GM21576 (cell line): ENCODE measurements at regions not wholly inside any gene's neighbourhood (a gene's known extent, or its start where the extent isn't known, plus 50 kb on each side); places are given as distances from the start of the nearest gene placed in this dataset.

Source experiments
- ATAC-seq: cut with Tn5 transposase; IDR thresholded peaks from one replicate; pipeline ENCODE4 v1.9.1; 2021; ENCODE audit warnings: mild to moderate bottlenecking, moderate library complexity; ENCODE audit not compliant: unreplicated experiment

- ATAC-seq, result no peak
Observed at GRCh38 chr3:18648159-18648558, 223.0 kb upstream of the SATB1 start.

GRCh38 chr3:18645619-18646018, 220.5 kb upstream of the SATB1 start:
- ATAC-seq, result no peak

GRCh38 chr3:18643281-18643680, 218.1 kb upstream of the SATB1 start:
- no peak for ATAC-seq

GRCh38 chr3:18641916-18642315, 216.8 kb upstream of the SATB1 start:
- ATAC-seq, result no peak

- no peak for ATAC-seq
Observed at GRCh38 chr3:18635215-18635614, 210.1 kb upstream of the SATB1 start.

GRCh38 chr3:18634461-18634860, 209.3 kb upstream of the SATB1 start:
- ATAC-seq, result no peak

GRCh38 chr3:18633002-18633401, 207.9 kb upstream of the SATB1 start:
- ATAC-seq, result no peak

GRCh38 chr3:18630295-18630694, 205.2 kb upstream of the SATB1 start:
- ATAC-seq, result no peak

GRCh38 chr3:18625085-18625484, 199.9 kb upstream of the SATB1 start:
- no peak for ATAC-seq

- no peak for ATAC-seq
Observed at GRCh38 chr3:18623220-18623619, 198.1 kb upstream of the SATB1 start.

- no peak for ATAC-seq
Observed at GRCh38 chr3:18618723-18619122, 193.6 kb upstream of the SATB1 start.

GRCh38 chr3:18611991-18612390, 186.9 kb upstream of the SATB1 start:
- ATAC-seq, result no peak

GRCh38 chr3:18609187-18609586, 184.0 kb upstream of the SATB1 start:
- ATAC-seq, result no peak

- ATAC-seq, result no peak
Observed at GRCh38 chr3:18597919-18598318, 172.8 kb upstream of the SATB1 start.

GRCh38 chr3:18593231-18593630, 168.1 kb upstream of the SATB1 start:
- no peak for ATAC-seq

GRCh38 chr3:18591120-18591519, 166.0 kb upstream of the SATB1 start:
- ATAC-seq, result no peak

- ATAC-seq, result no peak
Observed at GRCh38 chr3:18586076-18586475, 160.9 kb upstream of the SATB1 start.

- ATAC-seq, result no peak
Observed at GRCh38 chr3:18585004-18585968, 160.1 kb upstream of the SATB1 start.

GRCh38 chr3:18580268-18580667, 155.1 kb upstream of the SATB1 start:
- ATAC-seq, result no peak

- no peak for ATAC-seq
Observed at GRCh38 chr3:18579661-18580060, 154.5 kb upstream of the SATB1 start.

- no peak for ATAC-seq
Observed at GRCh38 chr3:18575573-18575972, 150.4 kb upstream of the SATB1 start.

- no peak for ATAC-seq
Observed at GRCh38 chr3:18572809-18573208, 147.7 kb upstream of the SATB1 start.

- no peak for ATAC-seq
Observed at GRCh38 chr3:18567293-18567692, 142.2 kb upstream of the SATB1 start.
